HG03354 (cell line): ENCODE measurements at regions not wholly inside any gene's neighbourhood (a gene's known extent, or its start where the extent isn't known, plus 50 kb on each side); places are given as distances from the start of the nearest gene placed in this dataset.

Source experiments
- ATAC-seq: cut with Tn5 transposase; IDR thresholded peaks from one replicate; pipeline ENCODE4 v1.9.1; 2021; ENCODE audit warnings: mild to moderate bottlenecking; ENCODE audit not compliant: unreplicated experiment, poor library complexity, severe bottlenecking

DNA sequence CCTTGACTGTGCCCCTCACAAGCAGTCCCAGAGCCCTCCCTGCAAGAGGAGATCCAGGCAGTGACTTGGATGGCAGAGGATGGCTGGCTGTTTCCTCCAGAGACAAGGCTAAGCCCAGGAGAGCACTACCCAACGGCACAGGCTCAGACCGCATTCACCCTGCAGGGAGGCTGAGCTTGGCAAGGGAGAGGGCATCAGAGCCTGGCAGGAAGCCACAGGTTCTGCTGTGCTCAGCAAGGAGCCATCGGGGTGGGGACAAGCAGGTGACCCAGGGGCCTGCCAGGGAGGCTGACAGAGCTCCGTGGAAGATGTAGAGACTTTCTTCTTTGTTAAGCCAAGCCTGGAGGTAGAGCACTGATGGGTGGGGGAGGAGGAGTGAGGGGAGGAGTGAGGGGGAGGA lies 159.2 kb upstream of the CST7 start:
- ATAC-seq, result no peak

DNA sequence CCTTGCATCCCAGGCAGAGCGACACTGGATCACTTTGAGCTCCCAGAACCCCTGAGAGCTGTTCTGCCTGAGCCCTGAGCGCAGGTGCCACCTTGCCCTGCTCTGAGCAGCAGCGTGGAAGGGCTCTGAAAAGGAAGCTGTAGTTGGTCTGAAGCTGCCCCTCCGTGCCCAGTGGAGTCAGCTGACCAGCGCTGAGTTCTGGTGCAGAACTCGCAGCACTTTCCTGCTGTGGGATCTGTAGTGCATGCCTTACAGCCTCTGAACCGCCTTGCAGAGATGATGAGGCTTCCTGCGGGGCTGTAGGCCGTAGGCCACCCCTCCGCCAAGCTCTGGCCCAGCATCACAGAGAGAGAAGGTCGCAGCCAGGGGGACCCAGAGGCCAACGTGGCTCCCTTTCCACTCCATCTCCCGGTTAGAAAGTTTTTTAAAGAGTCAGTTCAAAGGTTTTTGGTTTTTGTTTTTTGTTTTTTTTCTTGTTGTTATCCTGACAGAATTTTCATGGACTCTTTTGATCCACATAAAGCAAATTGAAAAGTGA lies 158.3 kb upstream of the CST7 start:
- no peak for ATAC-seq

DNA sequence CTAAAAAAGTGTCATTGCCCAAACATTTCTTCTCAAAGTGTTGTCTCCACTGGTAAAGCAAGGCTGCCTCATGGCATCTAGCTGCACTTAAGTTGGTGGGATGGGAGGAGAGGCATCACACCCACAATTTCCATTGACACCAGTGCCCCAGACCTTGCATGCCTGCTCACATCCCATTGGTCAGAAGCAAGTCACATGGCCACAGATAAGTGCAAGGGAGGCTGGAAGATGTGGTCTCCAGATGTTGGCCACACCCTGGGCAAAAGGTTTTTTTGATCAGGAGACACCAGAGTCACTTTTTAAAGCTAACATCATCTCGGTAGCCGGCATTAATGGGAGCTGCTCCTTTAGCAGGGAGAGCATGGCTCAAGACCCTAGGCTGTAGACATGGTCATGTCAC lies 157.1 kb upstream of the CST7 start:
- ATAC-seq, result no peak

DNA sequence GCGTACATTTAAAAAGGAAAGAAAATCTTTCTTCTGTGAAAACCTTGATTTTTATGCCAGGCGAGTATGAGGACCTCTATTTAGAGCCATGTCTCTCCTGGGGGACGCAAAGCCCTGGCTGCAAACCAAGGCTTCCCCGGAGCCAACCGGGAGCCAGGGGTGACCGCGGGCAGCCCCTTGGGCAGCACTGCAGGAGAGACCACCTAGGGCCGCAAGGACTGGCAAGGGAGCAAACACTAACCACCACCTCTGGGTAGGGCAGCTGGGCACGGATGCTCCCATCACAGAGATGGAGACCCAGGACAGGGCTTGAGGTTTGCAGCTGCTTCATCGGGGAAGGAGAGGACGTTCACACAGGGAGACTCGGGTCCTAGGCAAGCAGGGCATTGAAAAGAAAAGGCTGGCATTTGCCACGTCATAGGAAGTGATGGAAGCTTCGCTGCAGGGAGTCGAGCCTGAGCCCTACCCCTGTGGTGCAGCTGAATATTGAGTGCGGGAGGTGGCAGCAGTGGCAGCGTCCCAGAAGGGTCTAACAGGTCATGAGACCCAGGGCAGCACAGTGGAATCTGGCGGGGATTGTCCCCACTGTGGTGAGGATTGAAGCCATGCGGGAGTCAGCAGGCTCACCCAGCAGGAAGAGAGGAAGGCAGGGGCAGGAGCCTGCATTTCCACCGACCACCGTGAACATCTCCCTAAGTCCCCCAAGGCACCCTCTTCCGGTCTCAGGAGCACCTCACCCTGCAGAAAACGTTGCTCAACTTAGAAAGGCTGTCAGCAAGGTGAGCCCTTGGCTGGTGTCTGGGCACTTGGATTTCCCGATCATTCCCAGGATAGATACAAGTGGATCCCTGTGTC lies 156.2 kb upstream of the CST7 start:
- ATAC-seq, result no peak

DNA sequence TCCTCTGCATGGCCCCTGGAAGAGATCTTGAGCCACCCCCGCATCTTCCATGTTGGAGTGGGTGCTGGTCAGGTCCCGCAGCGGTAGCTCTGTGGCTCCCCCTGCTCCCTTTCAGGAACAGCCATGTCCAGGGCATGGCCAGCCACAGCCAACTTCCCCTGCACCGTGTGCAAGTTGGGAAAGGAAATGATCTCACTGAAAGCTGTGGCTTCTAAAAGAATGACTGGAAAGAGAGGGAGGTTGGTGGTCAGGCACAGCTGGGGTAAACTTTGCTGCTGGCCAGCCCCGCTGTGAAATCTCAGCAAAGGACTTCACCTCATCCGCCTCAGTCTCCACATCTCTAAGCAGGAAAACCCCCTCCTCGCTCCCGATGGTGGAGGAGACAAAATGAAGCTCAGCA lies 153.6 kb upstream of the CST7 start:
- no peak for ATAC-seq

DNA sequence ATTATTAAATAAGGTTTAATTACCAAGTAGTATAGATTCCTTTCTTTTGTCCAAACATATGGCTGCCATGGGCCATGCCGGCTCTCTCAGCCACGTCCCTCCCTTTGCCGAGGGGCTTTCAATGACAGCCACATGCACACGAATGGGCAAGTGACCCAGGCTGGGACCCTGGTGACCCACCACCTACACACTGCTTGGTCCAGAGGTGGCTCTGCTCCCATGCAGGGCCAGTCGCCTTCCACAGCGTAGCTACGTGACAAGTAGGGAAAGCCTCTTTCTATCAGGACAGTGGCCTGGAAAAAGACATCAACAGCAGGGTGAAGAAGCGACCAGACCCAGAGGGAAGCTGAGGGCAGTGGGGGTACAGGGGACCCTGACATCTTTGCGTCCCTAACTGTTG lies 152.8 kb upstream of the CST7 start:
- no peak for ATAC-seq

DNA sequence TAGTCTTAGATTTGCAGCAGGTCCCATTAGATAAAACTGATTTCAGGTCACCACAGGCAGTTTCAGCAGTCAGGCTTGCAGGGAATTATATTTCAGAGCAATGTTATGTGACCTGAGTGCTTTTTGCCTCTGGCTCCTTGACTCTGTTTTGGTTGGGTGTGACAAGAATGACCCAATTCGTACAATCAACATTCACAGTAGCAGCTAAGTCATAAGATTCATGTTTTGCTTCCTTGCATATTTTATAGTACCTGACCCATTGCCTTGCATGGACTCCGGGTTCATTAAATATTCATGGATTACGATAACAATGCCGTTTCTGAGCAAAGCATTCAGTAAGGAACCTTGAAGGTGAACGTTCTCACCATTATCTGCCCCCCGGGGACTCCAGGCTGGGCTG lies 152.0 kb upstream of the CST7 start:
- no peak for ATAC-seq

DNA sequence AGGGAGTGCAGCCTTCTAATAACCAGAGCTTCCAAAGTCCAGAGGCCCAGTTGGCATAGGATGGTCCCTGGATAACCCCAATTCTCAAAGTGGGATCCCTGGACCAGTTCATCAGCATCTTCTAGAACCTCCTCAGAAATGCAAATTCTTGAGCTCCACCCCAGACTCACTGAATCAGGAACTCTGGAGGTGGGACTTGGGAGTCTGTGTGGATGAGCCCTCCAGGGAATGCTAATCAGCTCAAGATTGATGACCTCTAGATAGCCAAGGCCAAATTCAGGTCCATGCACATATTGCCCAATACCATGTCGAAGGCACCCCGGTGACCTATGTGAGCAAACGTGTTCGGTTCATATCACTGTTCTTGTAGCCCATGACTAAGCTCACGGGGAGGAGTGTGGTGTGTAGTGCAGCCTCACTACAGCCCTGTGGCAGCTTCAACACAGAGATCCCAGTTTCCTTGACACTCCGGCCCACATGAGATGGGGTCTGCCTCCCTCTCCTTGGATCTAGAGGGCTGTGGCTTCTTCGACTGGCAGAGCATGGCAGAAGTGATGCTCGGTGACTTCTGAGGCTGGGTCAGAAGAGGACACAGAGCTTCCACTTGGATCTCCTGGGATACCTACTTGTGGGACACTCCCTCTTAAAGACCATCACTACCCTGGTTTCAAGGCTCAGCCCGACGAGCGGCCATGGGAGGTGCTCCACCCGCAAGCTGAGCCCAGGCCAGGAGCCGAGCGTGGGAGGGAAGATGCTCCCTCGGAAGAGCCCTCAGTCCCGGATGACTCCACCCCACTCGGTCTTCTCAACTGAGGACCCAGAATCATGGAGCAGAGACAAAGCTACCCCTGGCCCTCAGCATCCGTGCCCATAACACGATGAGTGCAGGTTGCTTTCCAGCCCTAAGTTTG lies 151.1 kb upstream of the CST7 start:
- no peak for ATAC-seq

DNA sequence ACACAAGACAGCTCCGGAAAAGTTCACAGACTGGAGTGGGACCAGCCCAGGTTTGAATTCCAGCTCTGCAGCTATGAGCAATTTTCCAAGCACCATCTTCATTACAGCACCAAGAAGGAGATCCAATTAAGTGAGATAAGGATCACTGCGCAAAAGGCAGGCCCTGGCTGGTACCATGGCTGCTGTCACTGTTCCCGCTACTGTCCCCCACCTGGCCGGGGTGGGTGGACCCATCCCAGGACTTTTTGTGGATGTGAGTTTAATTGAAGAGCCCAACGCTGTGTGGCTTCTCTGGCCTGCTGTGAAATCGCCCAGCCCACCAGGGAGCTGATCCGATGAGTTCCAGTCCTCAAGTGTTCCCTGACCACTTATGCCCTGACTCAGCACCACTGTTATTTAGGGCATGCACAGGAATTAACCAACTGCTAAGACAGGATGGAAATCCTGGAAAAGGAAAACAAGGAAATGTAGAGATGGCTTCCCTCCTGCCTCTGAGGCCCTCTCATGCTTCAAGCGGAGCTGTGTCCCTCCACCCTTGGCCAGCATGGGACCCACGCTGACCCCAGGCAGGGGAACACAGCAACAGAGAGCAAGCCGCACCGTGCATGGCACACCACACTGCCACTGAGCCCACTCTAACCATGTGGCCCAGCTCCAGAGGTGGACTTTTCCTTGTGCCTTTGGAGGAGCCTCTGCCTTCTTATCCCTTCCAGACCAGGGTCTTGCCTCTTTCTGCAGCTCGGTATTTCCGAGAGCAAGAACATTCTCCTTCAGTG lies 150.0 kb upstream of the CST7 start:
- no peak for ATAC-seq

DNA sequence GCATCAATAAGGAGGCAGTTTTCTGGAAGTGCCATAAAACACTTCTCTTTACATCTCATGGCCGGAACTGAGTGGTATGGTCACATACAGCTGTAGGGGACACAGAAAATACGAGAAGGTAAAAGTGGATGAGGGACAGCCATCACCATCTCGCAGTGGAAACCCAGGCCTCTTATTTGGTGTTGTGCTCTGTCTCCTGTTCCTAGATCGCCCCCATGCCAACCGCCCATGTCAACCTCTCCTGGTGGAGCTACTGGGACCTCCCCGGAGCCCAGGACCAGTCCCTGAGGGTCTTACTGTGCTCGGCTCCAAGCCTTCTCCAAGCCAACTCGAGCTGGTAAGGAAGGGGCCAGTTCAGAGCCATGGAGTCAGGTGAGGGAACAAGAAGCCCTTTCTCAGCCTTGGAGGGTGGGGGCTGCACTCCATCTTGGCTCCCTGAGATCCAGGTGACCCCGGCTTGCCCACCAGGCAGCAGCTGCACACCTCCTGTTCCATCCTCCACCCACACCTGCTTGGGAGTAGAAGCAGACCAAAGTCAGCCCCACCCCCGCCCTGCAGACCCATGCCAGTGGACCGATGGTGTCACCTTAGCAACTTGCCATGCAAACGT lies 149.0 kb upstream of the CST7 start:
- ATAC-seq, result no peak

DNA sequence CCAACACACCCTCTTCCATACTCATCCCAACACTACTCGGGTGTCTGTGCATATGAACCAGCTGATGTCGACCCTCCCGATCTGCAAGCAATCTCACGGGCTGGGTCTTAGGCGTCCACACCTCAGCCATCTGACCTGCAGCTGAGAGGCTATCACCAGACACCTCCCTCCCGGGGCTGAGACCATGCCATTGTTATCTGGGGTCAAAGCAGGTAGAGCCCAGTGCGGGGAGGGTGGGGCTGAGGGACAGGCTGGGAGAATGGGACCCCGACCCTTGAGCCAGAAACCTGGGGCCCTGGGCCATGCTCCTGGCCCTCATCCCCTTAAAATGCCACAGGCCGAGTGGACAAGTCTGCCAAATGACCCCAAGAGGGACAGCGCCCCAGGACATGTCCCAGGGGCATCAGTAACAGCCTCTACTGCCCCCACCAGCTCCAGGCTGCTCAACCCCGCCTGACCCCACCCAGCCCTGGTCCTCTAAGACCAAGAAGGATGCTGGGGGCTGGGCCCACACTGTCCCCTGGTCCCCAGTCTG lies 146.7 kb upstream of the CST7 start:
- ATAC-seq, result no peak

DNA sequence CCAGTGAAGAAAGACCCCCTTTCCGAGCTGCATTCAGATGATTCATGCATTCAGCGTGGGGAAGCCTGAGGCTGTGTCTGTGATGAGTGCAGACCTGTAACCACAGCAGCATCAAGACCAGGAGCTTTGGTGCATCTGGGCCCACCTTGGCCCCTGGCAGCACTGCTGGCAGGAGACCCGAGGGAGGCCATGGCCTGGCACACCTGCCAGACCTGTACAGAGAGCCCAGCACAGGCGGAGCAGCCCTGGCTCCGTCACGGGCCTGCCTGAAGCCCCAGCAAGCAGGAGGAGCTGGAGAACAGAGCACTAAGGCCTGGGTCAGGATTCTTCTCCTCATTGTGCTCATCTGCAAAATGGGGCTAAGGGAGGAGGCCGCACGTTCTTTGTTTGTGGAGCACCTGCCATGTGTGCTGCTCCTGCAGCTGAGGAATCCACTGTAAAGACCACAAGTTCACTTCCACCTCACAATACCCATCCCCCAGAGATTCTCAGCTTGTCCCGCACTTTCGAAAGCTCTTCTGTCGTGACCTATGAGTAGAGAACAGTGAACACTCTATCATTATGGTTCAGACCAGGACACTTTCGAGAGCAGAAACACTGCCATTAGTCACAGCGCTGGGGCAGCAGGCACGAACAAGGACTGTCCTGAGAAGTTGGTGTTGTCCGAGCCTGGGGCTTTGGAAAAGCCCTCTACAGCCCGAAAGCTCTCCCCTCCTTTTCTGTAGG lies 144.4 kb upstream of the CST7 start:
- no peak for ATAC-seq

DNA sequence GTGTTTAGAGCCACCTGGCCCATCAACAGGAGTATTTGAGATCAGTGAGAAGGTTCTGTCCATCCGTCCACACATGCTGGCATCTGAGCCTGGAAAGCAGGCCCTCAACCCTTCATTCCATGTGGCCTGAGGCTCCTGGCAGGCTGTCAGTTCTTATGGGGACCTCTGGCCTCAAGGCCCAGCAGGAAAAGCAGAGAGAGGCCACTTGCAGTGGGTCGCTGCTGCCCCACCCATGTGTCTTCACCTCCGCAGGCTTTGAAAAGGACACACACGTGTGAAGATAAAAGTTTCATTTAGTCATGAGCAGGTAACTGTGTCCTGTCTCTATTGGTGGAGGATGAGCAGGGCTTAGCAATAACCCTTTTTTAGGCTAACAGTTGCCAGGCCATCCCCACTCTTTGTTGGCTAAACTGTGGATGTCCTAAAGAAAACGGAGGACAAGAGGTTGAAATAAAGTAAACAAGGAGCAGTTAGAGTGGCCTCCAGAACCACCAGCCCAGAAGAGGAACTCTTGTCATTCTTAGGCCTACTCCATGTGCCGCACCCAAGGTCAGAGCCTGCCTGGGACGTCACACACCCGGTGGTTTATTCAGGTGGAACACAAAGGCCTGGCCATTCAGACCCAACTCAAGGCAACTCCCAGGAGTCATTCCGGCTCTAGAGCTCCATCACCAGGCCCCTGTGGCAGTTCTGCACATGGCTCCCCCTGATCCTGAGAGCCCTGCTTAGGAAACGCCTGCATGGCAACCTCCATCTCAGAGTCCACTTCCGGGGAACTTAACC lies 143.4 kb upstream of the CST7 start:
- no peak for ATAC-seq

DNA sequence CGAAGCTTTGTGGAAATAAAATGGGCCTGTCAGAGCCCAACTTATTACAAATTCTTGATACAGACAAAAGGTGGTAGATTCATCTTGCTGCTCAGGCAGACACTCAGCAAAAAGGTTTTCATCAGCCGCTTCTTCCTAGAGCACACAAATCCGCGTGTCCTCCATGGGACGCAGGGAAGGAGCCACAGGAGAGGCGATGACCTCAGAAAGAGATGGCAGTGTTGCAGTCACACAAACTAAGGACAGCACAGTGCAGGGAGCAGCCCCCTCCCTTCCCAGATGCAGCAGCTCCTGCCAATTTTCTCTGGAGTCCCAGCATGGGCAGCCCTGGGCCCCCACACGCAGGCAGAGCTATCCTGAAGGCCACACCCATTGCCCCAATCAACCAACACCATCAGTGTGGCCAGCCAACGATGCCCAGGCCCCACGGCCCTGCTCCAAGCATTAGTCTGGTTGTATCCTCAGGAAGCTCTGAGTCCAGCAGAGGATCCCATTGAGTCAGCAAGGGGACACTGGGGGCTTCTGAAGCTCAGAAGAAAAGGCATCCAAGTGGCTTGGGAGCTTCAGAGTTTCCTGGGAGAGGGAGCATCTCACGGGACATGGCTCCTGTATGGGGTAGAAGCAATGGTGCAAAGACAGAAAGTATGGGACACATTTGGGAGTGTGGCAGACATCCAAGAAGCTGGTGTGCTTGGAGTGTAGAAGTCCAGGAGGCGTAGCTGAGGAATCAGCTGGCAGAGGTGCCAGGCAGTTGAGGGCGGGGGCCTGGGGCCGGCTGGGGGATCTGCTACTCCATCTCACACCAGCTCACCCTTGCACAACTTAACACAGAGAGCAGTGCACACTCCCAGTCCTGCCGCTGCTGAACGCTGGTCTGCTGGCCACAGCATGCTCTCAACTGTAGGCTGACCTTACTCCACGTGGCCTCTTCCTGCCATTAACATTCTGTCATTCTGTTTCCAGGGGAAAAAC lies 142.1 kb upstream of the CST7 start:
- ATAC-seq, result no peak

DNA sequence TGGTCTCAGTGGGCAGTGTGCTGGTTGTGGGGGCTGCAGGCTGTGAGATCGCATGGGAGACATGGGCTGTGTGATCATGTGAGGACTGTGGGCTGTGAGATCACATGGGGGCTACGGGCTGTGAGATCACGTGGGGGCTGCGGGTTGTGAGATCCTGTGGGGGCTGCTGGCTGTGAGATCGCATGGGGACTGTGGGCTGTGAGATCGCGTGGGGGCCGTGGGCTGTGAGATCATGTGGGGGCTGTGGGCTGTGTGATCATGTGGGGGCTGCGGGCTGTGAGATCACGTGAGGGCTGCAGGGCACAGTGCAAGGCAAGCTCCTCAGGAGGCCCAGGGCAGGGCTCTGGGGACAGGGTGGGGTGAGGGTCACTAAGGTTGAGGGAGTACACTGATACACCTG lies 140.5 kb upstream of the CST7 start:
- ATAC-seq, result no peak

DNA sequence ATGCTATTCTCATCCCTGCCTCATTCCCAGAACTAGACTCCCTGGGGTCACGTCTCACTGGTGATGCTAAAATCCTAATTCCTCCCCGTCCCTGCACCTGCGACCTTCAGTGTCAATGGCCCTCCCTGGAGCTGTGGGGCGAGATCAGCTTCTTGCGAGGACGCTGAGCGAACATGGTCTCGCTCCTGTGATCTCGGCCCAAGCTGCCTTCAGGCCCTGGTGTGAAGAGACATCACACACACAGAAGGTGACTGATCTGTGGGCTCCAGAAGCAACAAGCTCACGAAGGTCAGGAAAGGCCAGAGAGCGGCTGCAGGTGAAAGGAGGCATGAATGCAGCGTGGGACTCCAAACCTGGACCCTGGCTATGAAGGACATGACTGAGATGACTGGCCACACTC lies 139.5 kb upstream of the CST7 start:
- ATAC-seq, result no peak
